Neuronal stem cell (in vitro differentiated cells): ENCODE measurements at regions not wholly inside any gene's neighbourhood (a gene's known extent, or its start where the extent isn't known, plus 50 kb on each side); places are given as distances from the start of the nearest gene placed in this dataset.

Experiments used
- DNase-seq: peaks from one replicate; pipeline ENCODE4 v3.0.0-alpha.2; 2013; ENCODE audit warnings: low spot score
- H2AFZ ChIP-seq: one replicate; pipeline ENCODE4 v1.6.1; 2013; ENCODE audit warnings: mild to moderate bottlenecking, low read length, inconsistent platforms
- H2AK5ac ChIP-seq: 2 replicates; pipeline ENCODE4 v1.6.1; 2013; ENCODE audit warnings: low read depth, mild to moderate bottlenecking, inconsistent platforms, low read length, moderate library complexity, mixed read lengths
- H2BK120ac ChIP-seq: 2 replicates; pipeline ENCODE4 v1.6.1; 2013; ENCODE audit warnings: low read depth, mild to moderate bottlenecking, inconsistent platforms, low read length, moderate library complexity, mixed read lengths
- H2BK12ac ChIP-seq: one replicate; pipeline ENCODE4 v1.6.1; 2013; ENCODE audit warnings: low read length, inconsistent platforms
- H2BK15ac ChIP-seq: 2 replicates; pipeline ENCODE4 v1.6.1; 2013; ENCODE audit warnings: mild to moderate bottlenecking, low read length, inconsistent platforms, mixed read lengths
- H2BK5ac ChIP-seq: one replicate; pipeline ENCODE4 v1.6.1; 2013; ENCODE audit warnings: inconsistent platforms, mild to moderate bottlenecking, low read length, moderate library complexity
- H3K14ac ChIP-seq: one replicate; pipeline ENCODE4 v1.6.1; 2013; ENCODE audit warnings: low read length, inconsistent platforms
- H3K18ac ChIP-seq: 2 replicates; pipeline ENCODE4 v1.6.1; 2013; ENCODE audit warnings: low read length, inconsistent platforms
- H3K23ac ChIP-seq: 2 replicates; pipeline ENCODE4 v1.6.1; 2013; ENCODE audit warnings: low read depth, mild to moderate bottlenecking, mixed read lengths, low read length, inconsistent platforms; ENCODE audit not compliant: poor library complexity
- H3K27ac ChIP-seq: replicated peaks from 3 replicates; pipeline ENCODE4 v1.5.1; 2013; ENCODE audit warnings: low read length, inconsistent platforms
- H3K27me3 ChIP-seq, 3 experiments: 2 replicates each; pipeline ENCODE4 v1.6.1; 2013; ENCODE audit warnings: low read length in 3 of 3, mild to moderate bottlenecking in 2 of 3, inconsistent platforms in 1 of 3, low read depth in 1 of 3, mixed read lengths in 1 of 3, moderate library complexity in 1 of 3; ENCODE audit not compliant: control insufficient read depth in 3 of 3, insufficient read depth in 3 of 3
- H3K36me3 ChIP-seq, 2 donors: replicated peaks in 1 of 2; 2 replicates each; pipeline ENCODE4 v1.6.1; 2013; ENCODE audit warnings: low read length in 2 of 2; ENCODE audit not compliant: control insufficient read depth in 2 of 2, insufficient read depth in 2 of 2
- H3K4ac ChIP-seq: 2 replicates; pipeline ENCODE4 v1.6.1; 2013; ENCODE audit warnings: inconsistent platforms, mild to moderate bottlenecking, low read length, moderate library complexity
- H3K4me1 ChIP-seq, 2 donors: 1 replicate in 1 of 2; 2 replicates in 1 of 2; pipeline ENCODE4 v1.6.1; 2013; ENCODE audit warnings: low read length in 2 of 2, low read depth in 1 of 2; ENCODE audit not compliant: control insufficient read depth in 2 of 2, insufficient read depth in 1 of 2
- H3K4me2 ChIP-seq: one replicate; pipeline ENCODE4 v1.6.1; 2013; ENCODE audit warnings: mild to moderate bottlenecking, low read length, inconsistent platforms; ENCODE audit not compliant: insufficient read depth, poor library complexity, severe bottlenecking
- H3K4me3 ChIP-seq, 2 donors: 2 replicates each; pipeline ENCODE4 v1.5.1; 2013; ENCODE audit warnings: low read length in 2 of 2, mild to moderate bottlenecking in 2 of 2, inconsistent platforms in 1 of 2, moderate library complexity in 1 of 2
- H3K79me1 ChIP-seq: one replicate; pipeline ENCODE4 v1.6.1; 2013; ENCODE audit warnings: low read depth, mild to moderate bottlenecking, inconsistent platforms, low read length, moderate library complexity
- H3K9ac ChIP-seq: one replicate; pipeline ENCODE4 v1.6.1; 2013; ENCODE audit warnings: mild to moderate bottlenecking, low read depth, low read length, inconsistent platforms; ENCODE audit not compliant: poor library complexity
- H3K9me3 ChIP-seq, 2 donors: replicated peaks in 1 of 2; 2 replicates each; pipeline versions ENCODE3 to v1.6.1; 2013; ENCODE audit warnings: low read length in 2 of 2, mild to moderate bottlenecking in 2 of 2, inconsistent platforms in 1 of 2, low read depth in 1 of 2, mixed read lengths in 1 of 2, moderate library complexity in 1 of 2; ENCODE audit not compliant: control insufficient read depth in 2 of 2, insufficient read depth in 1 of 2
- H4K8ac ChIP-seq: one replicate; pipeline ENCODE4 v1.6.1; 2013; ENCODE audit warnings: low read depth, mild to moderate bottlenecking, inconsistent platforms, low read length, moderate library complexity
- H4K91ac ChIP-seq: one replicate; pipeline ENCODE4 v1.6.1; 2013; ENCODE audit warnings: low read length, low read depth, mild to moderate bottlenecking, inconsistent platforms; ENCODE audit not compliant: poor library complexity
- WGBS, 2 donors: extraction: QIAGEN DNeasy Blood & Tissue Kit; methylation state at CpG; one replicate each; pipeline ENCODE4 v1.1.7; 2013; ENCODE audit warnings: missing lambda C conversion rate in 2 of 2, mixed read lengths in 1 of 2; ENCODE audit not compliant: insufficient read length in 2 of 2, insufficient replicate concordance in 1 of 2; ENCODE audit errors: extremely low coverage in 2 of 2; 5-methylcytosine and 5-hydroxymethylcytosine counted together

DNA sequence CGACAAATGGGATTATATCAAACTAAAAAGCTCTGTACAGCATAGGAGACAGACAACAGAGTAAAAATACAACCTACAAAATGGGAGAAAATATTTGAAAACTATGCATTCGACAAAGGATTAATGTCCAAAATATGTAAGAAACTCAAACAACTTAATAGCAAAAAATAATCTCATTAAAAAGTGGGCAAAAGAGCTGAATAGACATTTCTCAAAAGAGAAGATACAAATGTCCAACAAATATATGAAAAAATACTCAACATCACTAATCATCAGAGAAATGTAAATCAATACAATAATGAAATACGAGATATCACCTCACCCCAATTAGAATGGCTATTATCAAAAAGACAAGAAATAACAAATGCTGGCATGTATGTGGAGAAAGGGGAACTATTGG lies 272.9 kb downstream of the KLHL13 start:
- Histone ChIP-seq H3K79me1 (no peaks in the 10 kb centered on the region), H2BK120ac (no peak overlapping the region), H2BK5ac (no peak overlapping the region), H3K23ac (no peak overlapping the region), H3K9ac (no peak overlapping the region), H3K4ac (no peak overlapping the region), H3K36me3 (no peaks in the 10 kb centered on the region), H3K18ac (no peak overlapping the region), H3K27ac (no peak overlapping the region), H3K27me3 (no peaks in the 10 kb centered on the region), H3K9me3 (no peaks in the 10 kb centered on the region), H3K4me2 (no peak overlapping the region), H3K14ac (no peak overlapping the region), H2AFZ (no peak overlapping the region), H3K4me1 (no peaks in the 10 kb centered on the region), H4K8ac (no peak overlapping the region), H4K91ac (no peak overlapping the region), H2BK12ac (no peak overlapping the region), H2AK5ac (no peak overlapping the region), H3K4me3 (no peak overlapping the region), H2BK15ac (no peak overlapping the region)
- no CpG with 5 or more reads among the region's 3 CpGs for WGBS, 2 donors
- no peak for DNase-seq

DNA sequence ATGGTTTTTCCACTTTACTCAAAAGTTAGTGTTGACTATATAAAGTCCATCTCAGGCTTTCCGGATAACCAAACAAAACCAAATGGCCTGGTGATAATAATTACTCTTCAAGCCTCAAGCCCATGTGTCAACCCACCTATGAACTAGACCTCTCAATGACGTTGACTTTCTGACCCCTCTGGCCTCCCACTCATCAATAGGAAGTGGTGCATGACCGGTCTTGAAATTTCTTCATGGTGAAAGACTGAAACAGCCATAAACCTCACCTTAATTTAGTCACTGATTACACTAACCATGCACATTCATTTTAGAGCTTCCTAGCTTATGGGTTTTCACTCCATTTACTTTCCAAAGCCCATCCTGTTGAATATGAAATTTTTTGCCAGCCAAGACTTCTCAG lies 276.0 kb downstream of the KLHL13 start:
- Histone ChIP-seq H2AFZ (no peak overlapping the region), H3K4me1 (no peaks in the 10 kb centered on the region), H3K27me3 (no peaks in the 10 kb centered on the region), H2BK5ac (no peak overlapping the region), H3K9ac (no peak overlapping the region), H3K4ac (no peak overlapping the region), H3K9me3 (no peaks in the 10 kb centered on the region), H3K36me3 (no peaks in the 10 kb centered on the region), H3K4me2 (no peak overlapping the region), H3K4me3 (no peak overlapping the region), H2BK15ac (no peak overlapping the region), H4K91ac (no peak overlapping the region), H2BK120ac (no peak overlapping the region), H3K27ac (no peak overlapping the region), H2BK12ac (no peak overlapping the region), H3K14ac (no peak overlapping the region), H3K79me1 (no peaks in the 10 kb centered on the region), H3K23ac (no peak overlapping the region), H4K8ac (no peak overlapping the region), H3K18ac (no peak overlapping the region), H2AK5ac (no peak overlapping the region)
- no peak for DNase-seq
- whole genome bisulfite sequencing, 2 donors: no CpG with 5 or more reads among the region's 3 CpGs

- Histone ChIP-seq H3K4me3 (no peak overlapping the region), H2BK5ac (no peak overlapping the region), H2BK120ac (no peak overlapping the region), H3K27ac (no peak overlapping the region), H3K4ac (no peak overlapping the region), H3K4me1 (no peaks in the 10 kb centered on the region), H4K91ac (no peak overlapping the region), H3K14ac (no peak overlapping the region), H3K79me1 (no peaks in the 10 kb centered on the region), H3K4me2 (no peak overlapping the region), H3K9ac (no peak overlapping the region), H2AK5ac (no peak overlapping the region), H3K18ac (no peak overlapping the region), H3K23ac (no peak overlapping the region), H3K36me3 (no peaks in the 10 kb centered on the region), H2BK15ac (no peak overlapping the region), H2BK12ac (no peak overlapping the region), H2AFZ (no peak overlapping the region), H4K8ac (no peak overlapping the region), H3K9me3 (no peaks in the 10 kb centered on the region), H3K27me3 (no peaks in the 10 kb centered on the region)
- WGBS, 2 donors: no CpG with 5 or more reads among the region's 1 CpG
- no peak for DNase-seq
These were observed 277.1 kb downstream of the KLHL13 start for GRCh38 chrX:117839544-117839943.

GRCh38 chrX:117838581-117839331 lies 277.9 kb downstream of the KLHL13 start:
- Histone ChIP-seq H3K36me3 (no peaks in the 10 kb centered on the region), H3K27me3 (no peaks in the 10 kb centered on the region), H3K9me3 (no peaks in the 10 kb centered on the region), H4K8ac (no peak overlapping the region), H2BK120ac (no peak overlapping the region), H3K4me3 (no peak overlapping the region), H2BK15ac (no peak overlapping the region), H3K79me1 (no peaks in the 10 kb centered on the region), H2BK12ac (no peak overlapping the region), H3K23ac (no peak overlapping the region), H3K4me2 (no peak overlapping the region), H3K4me1 (no peaks in the 10 kb centered on the region), H3K4ac (no peak overlapping the region), H4K91ac (no peak overlapping the region), H3K14ac (no peak overlapping the region), H3K27ac (no peak overlapping the region), H2BK5ac (no peak overlapping the region), H2AK5ac (no peak overlapping the region), H2AFZ (no peak overlapping the region), H3K18ac (no peak overlapping the region), H3K9ac (no peak overlapping the region)
- WGBS, 2 donors: no CpG with 5 or more reads among the region's 3 CpGs
- DNase-seq: no peak
